ENCODE measurements at regions not wholly inside any gene's neighbourhood (a gene's known extent, or its start where the extent isn't known, plus 50 kb on each side); places are given as distances from the start of the nearest gene placed in this dataset. TPM values are rescaled to one million over a fixed set of nuclear protein-coding genes. Genes with fewer than 3 reads are reported as not detected.

DNA sequence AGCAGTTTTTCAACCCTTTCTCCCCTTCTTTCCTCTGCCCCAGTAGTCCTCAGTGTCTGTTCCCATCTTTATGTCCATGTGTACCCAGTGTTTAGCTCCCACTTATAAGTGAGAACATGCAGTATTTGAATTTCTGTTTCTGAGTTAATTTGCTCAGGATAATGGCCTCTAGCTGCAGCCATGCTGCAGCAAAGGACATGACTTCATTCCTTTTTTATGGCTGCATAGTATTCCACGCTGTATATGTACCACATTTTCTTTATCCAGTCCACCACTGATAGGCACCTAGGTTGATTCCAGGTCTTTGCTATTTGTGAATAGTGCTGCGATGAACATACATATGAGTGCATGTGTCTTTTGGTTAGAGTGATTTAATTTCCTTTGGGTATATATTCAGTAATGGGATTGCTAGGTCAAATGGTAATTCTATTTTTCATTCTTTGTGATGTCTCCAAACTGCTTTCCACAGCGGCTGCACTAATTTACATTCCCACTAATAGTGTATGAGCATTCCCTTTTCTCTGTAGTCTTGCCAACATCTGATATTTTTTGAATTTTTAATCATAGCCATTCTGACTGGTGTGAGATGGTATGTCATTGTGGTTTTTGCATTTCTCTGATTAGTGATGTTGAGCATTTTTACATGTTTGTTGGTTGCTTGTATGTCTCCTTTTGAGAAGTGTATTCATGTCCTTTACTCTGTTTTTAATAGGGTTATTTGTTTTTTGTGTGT, 54.6 kb upstream of the ANK2 start:
- no CpG with 5 or more reads among the region's 3 CpGs for whole genome bisulfite sequencing (ENCODE audit: insufficient coverage)
- no peak for DNase-seq (ENCODE audit: low read depth in 4 of 6, low spot score in 6 of 6)
- no peaks in the 10 kb centered on the region for H3K4me1 ChIP-seq (ENCODE audit: control insufficient read depth, insufficient read depth, low read length)
- no peak overlapping the region for H3K27ac ChIP-seq (ENCODE audit: low read depth, low read length)
- H3K36me3 ChIP-seq (ENCODE audit: control insufficient read depth, insufficient read depth, low read length): no peaks in the 10 kb centered on the region
- no peaks in the 10 kb centered on the region for H3K9me3 ChIP-seq (ENCODE audit: control insufficient read depth, insufficient read depth, low read length)
- no peak overlapping the region for H3K4me3 ChIP-seq (ENCODE audit: low read depth, low read length)
- H3K27me3 ChIP-seq (ENCODE audit: control insufficient read depth, insufficient read depth, low read length): no peaks in the 10 kb centered on the region

Small RNA genes lying in the stretch of these regions (small RNA-seq; reads per million reads assigned to genes)
- gene AC017007.1 (ENCODE audit: low replicate concordance) (not detected), gene RF00019 (ENCODE audit: low replicate concordance) (not detected)
